RWPE2 (cell line): ENCODE measurements at regions not wholly inside any gene's neighbourhood (a gene's known extent, or its start where the extent isn't known, plus 50 kb on each side); places are given as distances from the start of the nearest gene placed in this dataset.
"Not testable (repeated sequence)": the region's sequence is repeated elsewhere in the genome, so short reads cannot be mapped to it uniquely, and the experiment has no call there.

Experiments
- ATAC-seq: fragments of 200-7000 bp; cut with Tn5 transposase; 3 replicates; pipeline ENCODE4 v1.9.1; 2021; ENCODE audit warnings: low read depth
- DNase-seq: peaks from one replicate; pipeline ENCODE4 v3.0.0-alpha.2; 2020; ENCODE audit warnings: low spot score
- H3K27ac ChIP-seq: fragments of 450-650 bp; 2 replicates; pipeline ENCODE4 v1.5.1; 2017; ENCODE audit warnings: mild to moderate bottlenecking; ENCODE audit not compliant: poor library complexity, severe bottlenecking
- H3K27me3 ChIP-seq: fragments of 250-450 bp; sonication (Bioruptor Pico); 2 replicates; pipeline ENCODE4 v1.5.1; 2021; ENCODE audit warnings: mild to moderate bottlenecking, moderate library complexity; ENCODE audit not compliant: insufficient read depth, poor library complexity, severe bottlenecking
- H3K36me3 ChIP-seq: fragments of 250-450 bp; sonication (Bioruptor Pico); 2 replicates; pipeline ENCODE4 v1.5.1; 2020; ENCODE audit warnings: low read depth, mild to moderate bottlenecking, moderate library complexity
- H3K4me1 ChIP-seq: fragments of 250-450 bp; sonication (Bioruptor Pico); 2 replicates; pipeline ENCODE4 v1.5.1; 2021; ENCODE audit warnings: mild to moderate bottlenecking, moderate library complexity; ENCODE audit not compliant: insufficient read depth, poor library complexity, severe bottlenecking
- H3K4me3 ChIP-seq: fragments of 250-450 bp; sonication (Bioruptor Pico); 2 replicates; pipeline ENCODE4 v1.5.1; 2021; ENCODE audit warnings: mild to moderate bottlenecking, moderate library complexity; ENCODE audit not compliant: severe bottlenecking
- H3K9me3 ChIP-seq: fragments of 250-450 bp; sonication (Bioruptor Pico); 2 replicates; pipeline ENCODE4 v1.5.1; 2021; ENCODE audit warnings: mild to moderate bottlenecking, moderate library complexity; ENCODE audit not compliant: severe bottlenecking
- TF ChIP-seq, protein P1 (sequence below): fragments of 450-650 bp; IDR thresholded peaks from one replicate; pipeline ENCODE4 v1.5.1; 2017; ENCODE audit warnings: mild to moderate bottlenecking, moderate library complexity; ENCODE audit not compliant: poor library complexity, severe bottlenecking

GRCh38 chr2:142515493-142515892 is 362.0 kb upstream of the KYNU start:
- DNase-seq (no peak), ATAC-seq (no peak)
- TF ChIP-seq, protein P1, sequence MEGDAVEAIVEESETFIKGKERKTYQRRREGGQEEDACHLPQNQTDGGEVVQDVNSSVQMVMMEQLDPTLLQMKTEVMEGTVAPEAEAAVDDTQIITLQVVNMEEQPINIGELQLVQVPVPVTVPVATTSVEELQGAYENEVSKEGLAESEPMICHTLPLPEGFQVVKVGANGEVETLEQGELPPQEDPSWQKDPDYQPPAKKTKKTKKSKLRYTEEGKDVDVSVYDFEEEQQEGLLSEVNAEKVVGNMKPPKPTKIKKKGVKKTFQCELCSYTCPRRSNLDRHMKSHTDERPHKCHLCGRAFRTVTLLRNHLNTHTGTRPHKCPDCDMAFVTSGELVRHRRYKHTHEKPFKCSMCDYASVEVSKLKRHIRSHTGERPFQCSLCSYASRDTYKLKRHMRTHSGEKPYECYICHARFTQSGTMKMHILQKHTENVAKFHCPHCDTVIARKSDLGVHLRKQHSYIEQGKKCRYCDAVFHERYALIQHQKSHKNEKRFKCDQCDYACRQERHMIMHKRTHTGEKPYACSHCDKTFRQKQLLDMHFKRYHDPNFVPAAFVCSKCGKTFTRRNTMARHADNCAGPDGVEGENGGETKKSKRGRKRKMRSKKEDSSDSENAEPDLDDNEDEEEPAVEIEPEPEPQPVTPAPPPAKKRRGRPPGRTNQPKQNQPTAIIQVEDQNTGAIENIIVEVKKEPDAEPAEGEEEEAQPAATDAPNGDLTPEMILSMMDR: no peak
- Histone ChIP-seq H3K9me3 (no peaks in the 10 kb centered on the region), H3K4me1 (no peaks in the 10 kb centered on the region), H3K4me3 (no peak overlapping the region), H3K36me3 (no peaks in the 10 kb centered on the region), H3K27ac (no peak overlapping the region), H3K27me3 (no peaks in the 10 kb centered on the region)

- Histone ChIP-seq H3K4me1 (no peaks in the 10 kb centered on the region), H3K27ac (no peak overlapping the region), H3K36me3 (no peaks in the 10 kb centered on the region), H3K4me3 (no peak overlapping the region), H3K27me3 (no peaks in the 10 kb centered on the region), H3K9me3 (no peaks in the 10 kb centered on the region)
- TF ChIP-seq, protein P1: no peak
- no peak for ATAC-seq
- DNase-seq: no peak
Measured at GRCh38 chr2:142509401-142509800, 368.1 kb upstream of the KYNU start.

- no peak for DNase-seq
- TF ChIP-seq, protein P1: no peak
- no peak overlapping the region for H3K4me3 ChIP-seq
- no peaks in the 10 kb centered on the region for H3K27me3 ChIP-seq
- H3K36me3 ChIP-seq: no peaks in the 10 kb centered on the region
- ATAC-seq: no peak
- no peaks in the 10 kb centered on the region for H3K9me3 ChIP-seq
- no peak overlapping the region for H3K27ac ChIP-seq
- no peaks in the 10 kb centered on the region for H3K4me1 ChIP-seq
Measured at GRCh38 chr2:142504754-142505153, 372.7 kb upstream of the KYNU start.

- no peaks in the 10 kb centered on the region for H3K4me1 ChIP-seq
- DNase-seq (no peak), ATAC-seq (no peak)
- TF ChIP-seq, protein P1: no peak
- H3K27ac ChIP-seq: no peak overlapping the region
- H3K4me3 ChIP-seq: no peak overlapping the region
- H3K9me3 ChIP-seq: no peaks in the 10 kb centered on the region
- no peaks in the 10 kb centered on the region for H3K27me3 ChIP-seq
- no peaks in the 10 kb centered on the region for H3K36me3 ChIP-seq
Measured at GRCh38 chr2:142502402-142502801, 371.6 kb upstream of the LRP1B start.

- Histone ChIP-seq H3K27me3 (no peaks in the 10 kb centered on the region), H3K9me3 (no peaks in the 10 kb centered on the region), H3K4me3 (no peak overlapping the region), H3K36me3 (no peaks in the 10 kb centered on the region), H3K4me1 (no peaks in the 10 kb centered on the region), H3K27ac (no peak overlapping the region)
- DNase-seq (no peak), ATAC-seq (no peak)
- TF ChIP-seq, protein P1: no peak
Measured at GRCh38 chr2:142495141-142495540, 364.3 kb upstream of the LRP1B start.

DNA sequence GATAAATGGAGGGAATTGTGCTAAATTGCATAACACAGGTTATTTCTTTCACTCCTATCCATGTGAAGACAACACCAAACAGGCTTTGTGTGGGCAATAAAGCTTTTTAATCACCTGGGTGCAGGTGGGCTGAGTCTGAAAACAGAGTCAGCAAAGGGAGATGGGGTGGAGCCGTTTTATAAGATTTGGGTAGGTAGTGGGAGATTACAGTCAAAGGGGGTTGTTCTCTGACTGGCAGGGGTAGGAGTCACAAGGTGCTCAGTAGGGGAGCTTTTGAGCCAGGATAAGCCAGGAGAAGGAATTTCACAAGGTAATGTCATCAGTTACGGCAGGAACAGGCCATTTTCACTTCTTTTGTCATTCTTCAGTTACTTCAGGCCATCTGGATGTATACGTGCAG is 358.8 kb upstream of the LRP1B start:
- not testable (repeated sequence) for H3K4me3 ChIP-seq, ATAC-seq, H3K36me3 ChIP-seq, H3K9me3 ChIP-seq, H3K4me1 ChIP-seq, H3K27me3 ChIP-seq, H3K27ac ChIP-seq, DNase-seq
